ENCODE measurements at regions not wholly inside any gene's neighbourhood (a gene's known extent, or its start where the extent isn't known, plus 50 kb on each side); places are given as distances from the start of the nearest gene placed in this dataset.

GRCh38 chr2:175698061-175698460 lies 304.0 kb downstream of the LNPK start:
- Histone ChIP-seq H3K4me3 (no peak overlapping the region), H3K36me3 (no peaks in the 10 kb centered on the region), H3K9me3 (no peaks in the 10 kb centered on the region), H3K4me1 (no peaks in the 10 kb centered on the region), H3K27me3 (peaks cover 0 to 18% of the 10 kb centered on the region in 2 donors), H3K27ac (no peak overlapping the region)
- no peak for TF ChIP-seq CTCF (IDR thresholded peaks at IDR 0.05)
- no peak for DNase-seq
- intact Hi-C loops (cut with DNase I; ENCODE audit: low total_unique reads), result no loop called here

- intact Hi-C loops (cut with DNase I; ENCODE audit: low total_unique reads), result no loop called here
- peak; percentile 75 to 77 for TF ChIP-seq CTCF (IDR thresholded peaks at IDR 0.05)
- Histone ChIP-seq H3K36me3 (no peaks in the 10 kb centered on the region), H3K27ac (no peak overlapping the region), H3K27me3 (peaks cover 0 to 39% of the 10 kb centered on the region in 2 donors), H3K9me3 (no peaks in the 10 kb centered on the region), H3K4me3 (no peak overlapping the region), H3K4me1 (no peaks in the 10 kb centered on the region)
- DNase-seq, result no peak
Measured at GRCh38 chr2:175690113-175690837, 311.8 kb downstream of the LNPK start.

GRCh38 chr2:175688243-175688642 lies 313.8 kb downstream of the LNPK start:
- Histone ChIP-seq H3K4me3 (no peak overlapping the region), H3K9me3 (no peaks in the 10 kb centered on the region), H3K4me1 (no peaks in the 10 kb centered on the region), H3K36me3 (no peaks in the 10 kb centered on the region), H3K27ac (no peak overlapping the region), H3K27me3 (peaks cover 0 to 46% of the 10 kb centered on the region in 2 donors)
- no peak for DNase-seq
- intact Hi-C loops (cut with DNase I; ENCODE audit: low total_unique reads), result loop anchor here (2.0 kb wide), 1 partner anchor 401 kb away; no protein-coding TSS in a partner anchor
- TF ChIP-seq CTCF (IDR thresholded peaks at IDR 0.05), result no peak

- Histone ChIP-seq H3K4me1 (no peaks in the 10 kb centered on the region), H3K4me3 (no peak overlapping the region), H3K27ac (no peak overlapping the region), H3K36me3 (no peaks in the 10 kb centered on the region), H3K9me3 (no peaks in the 10 kb centered on the region), H3K27me3 (peaks cover 0 to 53% of the 10 kb centered on the region in 2 donors)
- intact Hi-C loops (cut with DNase I; ENCODE audit: low total_unique reads), result no loop called here
- no peak for DNase-seq
- no peak for TF ChIP-seq CTCF (IDR thresholded peaks at IDR 0.05)
Measured at GRCh38 chr2:175687465-175687864, 314.6 kb downstream of the LNPK start.

- intact Hi-C loops (cut with DNase I; ENCODE audit: low total_unique reads), result no loop called here
Measured at GRCh38 chr2:175686002-175686401, 316.1 kb downstream of the LNPK start.

More at GRCh38 chr2:175686002-175686401, 316.1 kb downstream of the LNPK start:
- Histone ChIP-seq H3K27me3 (peaks cover 0 to 55% of the 10 kb centered on the region in 2 donors), H3K9me3 (no peaks in the 10 kb centered on the region), H3K36me3 (no peaks in the 10 kb centered on the region), H3K4me1 (no peaks in the 10 kb centered on the region), H3K27ac (no peak overlapping the region), H3K4me3 (no peak overlapping the region)
- DNase-seq, result no peak
- TF ChIP-seq CTCF (IDR thresholded peaks at IDR 0.05), result no peak

Data from tibial artery (tissue), 4 donors.